ENCODE measurements at regions not wholly inside any gene's neighbourhood (a gene's known extent, or its start where the extent isn't known, plus 50 kb on each side); places are given as distances from the start of the nearest gene placed in this dataset.

DNA sequence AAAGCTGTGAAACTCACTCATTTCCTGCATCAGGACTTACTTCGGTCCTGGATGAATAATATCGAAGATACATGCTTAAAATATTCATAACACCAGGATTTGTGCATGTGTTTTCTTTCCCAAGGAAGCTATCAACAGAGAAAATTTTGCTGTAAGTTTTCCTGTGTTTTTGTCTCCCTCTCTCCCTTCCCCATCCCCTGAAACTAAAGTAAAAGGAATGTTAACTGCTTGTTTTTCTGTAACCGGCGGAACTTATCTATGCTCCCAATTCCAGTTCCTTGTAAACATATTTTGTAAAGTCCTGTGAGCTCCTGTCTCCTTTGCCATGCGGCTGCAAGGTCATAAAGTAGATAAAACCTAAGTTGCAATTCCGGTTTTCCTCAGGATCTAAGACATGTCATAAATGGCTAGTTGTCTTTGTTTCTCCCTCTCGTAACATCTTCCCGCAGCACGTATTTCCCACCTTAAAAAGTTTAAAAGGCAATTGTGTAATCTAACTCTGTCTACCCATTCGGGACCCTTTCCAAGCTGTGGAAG lies 79.0 kb upstream of the POM121L12 start:
- ChIA-PET CTCF (no interaction called here), POLR2A (no interaction called here)
- Histone ChIP-seq H3K4me3 (ENCODE audit: low read depth, low read length) (no peak overlapping the region), H3K9me3 (ENCODE audit: control insufficient read depth, insufficient read depth, low read depth, low read length) (no peaks in the 10 kb centered on the region), H3K36me3 (ENCODE audit: control insufficient read depth in 2 of 2, insufficient read depth in 1 of 2, low read length in 2 of 2) (no peaks in the 10 kb centered on the region), H3K4me1 (ENCODE audit: control insufficient read depth, insufficient read depth, low read length) (no peaks in the 10 kb centered on the region), H3K27ac (ENCODE audit: extremely low read depth, low read depth, low read length) (no peak overlapping the region)
- TF ChIP-seq, protein P1, sequence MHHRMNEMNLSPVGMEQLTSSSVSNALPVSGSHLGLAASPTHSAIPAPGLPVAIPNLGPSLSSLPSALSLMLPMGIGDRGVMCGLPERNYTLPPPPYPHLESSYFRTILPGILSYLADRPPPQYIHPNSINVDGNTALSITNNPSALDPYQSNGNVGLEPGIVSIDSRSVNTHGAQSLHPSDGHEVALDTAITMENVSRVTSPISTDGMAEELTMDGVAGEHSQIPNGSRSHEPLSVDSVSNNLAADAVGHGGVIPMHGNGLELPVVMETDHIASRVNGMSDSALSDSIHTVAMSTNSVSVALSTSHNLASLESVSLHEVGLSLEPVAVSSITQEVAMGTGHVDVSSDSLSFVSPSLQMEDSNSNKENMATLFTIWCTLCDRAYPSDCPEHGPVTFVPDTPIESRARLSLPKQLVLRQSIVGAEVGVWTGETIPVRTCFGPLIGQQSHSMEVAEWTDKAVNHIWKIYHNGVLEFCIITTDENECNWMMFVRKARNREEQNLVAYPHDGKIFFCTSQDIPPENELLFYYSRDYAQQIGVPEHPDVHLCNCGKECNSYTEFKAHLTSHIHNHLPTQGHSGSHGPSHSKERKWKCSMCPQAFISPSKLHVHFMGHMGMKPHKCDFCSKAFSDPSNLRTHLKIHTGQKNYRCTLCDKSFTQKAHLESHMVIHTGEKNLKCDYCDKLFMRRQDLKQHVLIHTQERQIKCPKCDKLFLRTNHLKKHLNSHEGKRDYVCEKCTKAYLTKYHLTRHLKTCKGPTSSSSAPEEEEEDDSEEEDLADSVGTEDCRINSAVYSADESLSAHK (tag by site-specific recombination; IDR thresholded peaks at IDR 0.05), result no peak
- TF ChIP-seq PRDM6 (tag by site-specific recombination; IDR thresholded peaks at IDR 0.05), result no peak
- no peak for TF ChIP-seq ZNF837 (tag by site-specific recombination; IDR thresholded peaks at IDR 0.05)
- no peak for TF ChIP-seq KLF8 (tag by site-specific recombination; IDR thresholded peaks at IDR 0.05)
- TF ChIP-seq, protein P2, sequence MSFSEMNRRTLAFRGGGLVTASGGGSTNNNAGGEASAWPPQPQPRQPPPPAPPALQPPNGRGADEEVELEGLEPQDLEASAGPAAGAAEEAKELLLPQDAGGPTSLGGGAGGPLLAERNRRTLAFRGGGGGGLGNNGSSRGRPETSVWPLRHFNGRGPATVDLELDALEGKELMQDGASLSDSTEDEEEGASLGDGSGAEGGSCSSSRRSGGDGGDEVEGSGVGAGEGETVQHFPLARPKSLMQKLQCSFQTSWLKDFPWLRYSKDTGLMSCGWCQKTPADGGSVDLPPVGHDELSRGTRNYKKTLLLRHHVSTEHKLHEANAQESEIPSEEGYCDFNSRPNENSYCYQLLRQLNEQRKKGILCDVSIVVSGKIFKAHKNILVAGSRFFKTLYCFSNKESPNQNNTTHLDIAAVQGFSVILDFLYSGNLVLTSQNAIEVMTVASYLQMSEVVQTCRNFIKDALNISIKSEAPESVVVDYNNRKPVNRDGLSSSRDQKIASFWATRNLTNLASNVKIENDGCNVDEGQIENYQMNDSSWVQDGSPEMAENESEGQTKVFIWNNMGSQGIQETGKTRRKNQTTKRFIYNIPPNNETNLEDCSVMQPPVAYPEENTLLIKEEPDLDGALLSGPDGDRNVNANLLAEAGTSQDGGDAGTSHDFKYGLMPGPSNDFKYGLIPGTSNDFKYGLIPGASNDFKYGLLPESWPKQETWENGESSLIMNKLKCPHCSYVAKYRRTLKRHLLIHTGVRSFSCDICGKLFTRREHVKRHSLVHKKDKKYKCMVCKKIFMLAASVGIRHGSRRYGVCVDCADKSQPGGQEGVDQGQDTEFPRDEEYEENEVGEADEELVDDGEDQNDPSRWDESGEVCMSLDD (tag by site-specific recombination; IDR thresholded peaks at IDR 0.05), result no peak
- TF ChIP-seq, protein P3, sequence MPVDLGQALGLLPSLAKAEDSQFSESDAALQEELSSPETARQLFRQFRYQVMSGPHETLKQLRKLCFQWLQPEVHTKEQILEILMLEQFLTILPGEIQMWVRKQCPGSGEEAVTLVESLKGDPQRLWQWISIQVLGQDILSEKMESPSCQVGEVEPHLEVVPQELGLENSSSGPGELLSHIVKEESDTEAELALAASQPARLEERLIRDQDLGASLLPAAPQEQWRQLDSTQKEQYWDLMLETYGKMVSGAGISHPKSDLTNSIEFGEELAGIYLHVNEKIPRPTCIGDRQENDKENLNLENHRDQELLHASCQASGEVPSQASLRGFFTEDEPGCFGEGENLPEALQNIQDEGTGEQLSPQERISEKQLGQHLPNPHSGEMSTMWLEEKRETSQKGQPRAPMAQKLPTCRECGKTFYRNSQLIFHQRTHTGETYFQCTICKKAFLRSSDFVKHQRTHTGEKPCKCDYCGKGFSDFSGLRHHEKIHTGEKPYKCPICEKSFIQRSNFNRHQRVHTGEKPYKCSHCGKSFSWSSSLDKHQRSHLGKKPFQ (tag by site-specific recombination; IDR thresholded peaks at IDR 0.05), result no peak
- no peak for TF ChIP-seq ZNF580 (tag by site-specific recombination; IDR thresholded peaks at IDR 0.05)
- no peak for TF ChIP-seq ZNF221 (tag by site-specific recombination; IDR thresholded peaks at IDR 0.05; ENCODE audit: borderline replicate concordance)
- TF ChIP-seq ZFHX2 (tag by site-specific recombination; conservative IDR thresholded peaks at IDR 0.05), result no peak
- TF ChIP-seq ZNF157 (tag by site-specific recombination; IDR thresholded peaks at IDR 0.05), result no peak
- TF ChIP-seq ZNF184 (tag by site-specific recombination; IDR thresholded peaks at IDR 0.05), result no peak
- no peak for TF ChIP-seq ZNF211 (tag by site-specific recombination; IDR thresholded peaks at IDR 0.05; ENCODE audit: low read depth)

GRCh38 chr7:52955522-52955921 lies 79.9 kb upstream of the POM121L12 start:
- ChIA-PET CTCF (no interaction called here), POLR2A (no interaction called here)
- H3K27ac ChIP-seq (ENCODE audit: extremely low read depth, low read depth, low read length), result no peak overlapping the region
- no peaks in the 10 kb centered on the region for H3K9me3 ChIP-seq (ENCODE audit: control insufficient read depth, insufficient read depth, low read depth, low read length)
- no peaks in the 10 kb centered on the region for H3K4me1 ChIP-seq (ENCODE audit: control insufficient read depth, insufficient read depth, low read length)
- H3K36me3 ChIP-seq (ENCODE audit: control insufficient read depth in 2 of 2, insufficient read depth in 1 of 2, low read length in 2 of 2), result no peaks in the 10 kb centered on the region
- no peak overlapping the region for H3K4me3 ChIP-seq (ENCODE audit: low read depth, low read length)
- TF ChIP-seq, protein P4, sequence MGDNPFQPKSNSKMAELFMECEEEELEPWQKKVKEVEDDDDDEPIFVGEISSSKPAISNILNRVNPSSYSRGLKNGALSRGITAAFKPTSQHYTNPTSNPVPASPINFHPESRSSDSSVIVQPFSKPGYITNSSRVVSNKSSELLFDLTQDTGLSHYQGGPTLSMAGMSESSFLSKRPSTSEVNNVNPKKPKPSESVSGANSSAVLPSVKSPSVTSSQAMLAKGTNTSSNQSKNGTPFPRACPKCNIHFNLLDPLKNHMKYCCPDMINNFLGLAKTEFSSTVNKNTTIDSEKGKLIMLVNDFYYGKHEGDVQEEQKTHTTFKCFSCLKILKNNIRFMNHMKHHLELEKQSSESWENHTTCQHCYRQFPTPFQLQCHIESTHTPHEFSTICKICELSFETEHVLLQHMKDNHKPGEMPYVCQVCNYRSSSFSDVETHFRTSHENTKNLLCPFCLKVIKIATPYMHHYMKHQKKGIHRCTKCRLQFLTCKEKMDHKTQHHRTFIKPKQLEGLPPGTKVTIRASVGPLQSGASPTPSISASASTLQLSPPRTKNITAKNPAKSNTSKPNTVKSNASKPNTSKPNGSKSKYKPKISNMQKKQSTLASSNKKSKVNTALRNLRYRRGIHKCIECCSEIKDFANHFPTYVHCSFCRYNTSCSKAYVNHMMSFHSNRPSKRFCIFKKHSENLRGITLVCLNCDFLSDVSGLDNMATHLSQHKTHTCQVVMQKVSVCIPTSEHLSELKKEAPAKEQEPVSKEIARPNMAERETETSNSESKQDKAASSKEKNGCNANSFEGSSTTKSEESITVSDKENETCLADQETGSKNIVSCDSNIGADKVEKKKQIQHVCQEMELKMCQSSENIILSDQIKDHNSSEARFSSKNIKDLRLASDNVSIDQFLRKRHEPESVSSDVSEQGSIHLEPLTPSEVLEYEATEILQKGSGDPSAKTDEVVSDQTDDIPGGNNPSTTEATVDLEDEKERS (tag by site-specific recombination; IDR thresholded peaks at IDR 0.05), result no peak
- TF ChIP-seq ZNF140 (tag by site-specific recombination; IDR thresholded peaks at IDR 0.05) (no peak), ZNF266 (tag by site-specific recombination; IDR thresholded peaks at IDR 0.05; ENCODE audit: low read depth) (no peak), PRDM6 (tag by site-specific recombination; IDR thresholded peaks at IDR 0.05) (no peak), ZNF549 (tag by site-specific recombination; IDR thresholded peaks at IDR 0.05) (no peak), ZBTB21 (tag by site-specific recombination; IDR thresholded peaks at IDR 0.05) (no peak), ZNF670 (tag by site-specific recombination; IDR thresholded peaks at IDR 0.05; ENCODE audit: low read depth) (no peak), ZNF791 (tag by site-specific recombination; IDR thresholded peaks at IDR 0.05) (no peak), ZNF707 (tag by site-specific recombination; IDR thresholded peaks at IDR 0.05) (no peak)

All from HEK293 (cell line).